DND-41 (cell line): ENCODE measurements at regions not wholly inside any gene's neighbourhood (a gene's known extent, or its start where the extent isn't known, plus 50 kb on each side); places are given as distances from the start of the nearest gene placed in this dataset.

Experiments
- ATAC-seq: fragments of 200-7000 bp; cut with Tn5 transposase; 3 replicates; pipeline ENCODE4 v1.9.1; 2021; ENCODE audit warnings: low read depth; ENCODE audit not compliant: insufficient read depth
- DNase-seq: peaks from one replicate; pipeline ENCODE4 v3.0.0-alpha.2; 2020
- H2AFZ ChIP-seq: 2 replicates; pipeline ENCODE4 v1.6.0; 2012; ENCODE audit warnings: low read depth, low read length
- H3K27ac ChIP-seq: 2 replicates; pipeline ENCODE4 v1.5.1; 2012; ENCODE audit warnings: low read length, inconsistent platforms
- H3K27me3 ChIP-seq: fragments of 200-600 bp; sonication (generic); 2 replicates; pipeline ENCODE4 v1.6.0; 2012; ENCODE audit warnings: low read length, mild to moderate bottlenecking, inconsistent platforms; ENCODE audit not compliant: insufficient read depth, poor library complexity
- H3K36me3 ChIP-seq: 2 replicates; pipeline ENCODE4 v1.5.1; 2012; ENCODE audit warnings: low read length, inconsistent platforms; ENCODE audit not compliant: insufficient read depth
- H3K4me1 ChIP-seq: 2 replicates; pipeline ENCODE4 v1.5.1; 2012; ENCODE audit warnings: mild to moderate bottlenecking, low read length; ENCODE audit not compliant: insufficient read depth
- H3K4me2 ChIP-seq: 2 replicates; pipeline ENCODE4 v1.6.0; 2012; ENCODE audit warnings: mild to moderate bottlenecking, moderate library complexity, low read length, inconsistent platforms; ENCODE audit not compliant: insufficient read depth
- H3K4me3 ChIP-seq, 2 experiments: fragments of 200-600 bp in 1 of 2; shearing (Covaris generic) in 1 of 2; 2 replicates each; pipeline ENCODE4 v1.5.1; 2012 to 2016; ENCODE audit warnings: inconsistent platforms in 2 of 2, low read length in 2 of 2, mild to moderate bottlenecking in 2 of 2, low read depth in 1 of 2, moderate library complexity in 1 of 2
- H3K79me2 ChIP-seq: 2 replicates; pipeline ENCODE4 v1.6.0; 2012; ENCODE audit warnings: low read length, inconsistent platforms; ENCODE audit not compliant: insufficient read depth
- H3K9ac ChIP-seq: 2 replicates; pipeline ENCODE4 v1.6.0; 2012; ENCODE audit warnings: low read depth, mild to moderate bottlenecking, inconsistent platforms, low read length, moderate library complexity
- H3K9me3 ChIP-seq: 2 replicates; pipeline ENCODE4 v1.5.1; 2012; ENCODE audit warnings: low read length, moderate library complexity, mild to moderate bottlenecking, inconsistent platforms; ENCODE audit not compliant: insufficient read depth, severe bottlenecking
- H4K20me1 ChIP-seq: 2 replicates; pipeline ENCODE4 v1.6.0; 2012; ENCODE audit warnings: low read length; ENCODE audit not compliant: insufficient read depth
- CTCF ChIP-seq: IDR thresholded peaks from 2 replicates; pipeline ENCODE4 v1.5.1; 2012; ENCODE audit warnings: borderline replicate concordance, low read length, moderate library complexity, mild to moderate bottlenecking; ENCODE audit not compliant: poor library complexity, severe bottlenecking; ENCODE audit errors: extremely low read depth
- EZH2 ChIP-seq: IDR thresholded peaks from 3 replicates; pipeline ENCODE4 v1.6.1; 2012; ENCODE audit warnings: borderline replicate concordance, low read depth, mild to moderate bottlenecking, moderate library complexity, low read length, inconsistent platforms; ENCODE audit not compliant: severe bottlenecking

GRCh38 chr15:81080996-81081395 is 53.1 kb upstream of the CFAP161 start:
- H4K20me1 ChIP-seq, result no peaks in the 10 kb centered on the region
- no peak overlapping the region for H3K4me3 ChIP-seq
- no peak overlapping the region for H3K4me2 ChIP-seq
- no peaks in the 10 kb centered on the region for H3K9me3 ChIP-seq
- H2AFZ ChIP-seq, result no peak overlapping the region
- no peaks in the 10 kb centered on the region for H3K27me3 ChIP-seq
- H3K4me1 ChIP-seq, result peaks cover 5% of the 10 kb centered on the region; the same call in 1 of the 2 replicates
- TF ChIP-seq CTCF (no peak), EZH2 (no peak)
- DNase-seq (no peak), ATAC-seq (no peak)
- no peak overlapping the region for H3K27ac ChIP-seq
- H3K79me2 ChIP-seq, result no peaks in the 10 kb centered on the region
- no peaks in the 10 kb centered on the region for H3K36me3 ChIP-seq
- no peak overlapping the region for H3K9ac ChIP-seq

GRCh38 chr15:81083201-81083600 is 50.9 kb upstream of the CFAP161 start:
- no peak overlapping the region for H3K27ac ChIP-seq
- H3K27me3 ChIP-seq, result no peaks in the 10 kb centered on the region
- no peaks in the 10 kb centered on the region for H3K36me3 ChIP-seq
- no peak overlapping the region for H2AFZ ChIP-seq
- no peak overlapping the region for H3K9ac ChIP-seq
- TF ChIP-seq CTCF, result no peak
- no peak for DNase-seq
- no peaks in the 10 kb centered on the region for H4K20me1 ChIP-seq
- no peaks in the 10 kb centered on the region for H3K9me3 ChIP-seq
- H3K4me2 ChIP-seq, result no peak overlapping the region
- H3K4me3 ChIP-seq, result no peak overlapping the region
- ATAC-seq, result no peak
- no peaks in the 10 kb centered on the region for H3K79me2 ChIP-seq
- H3K4me1 ChIP-seq, result no peaks in the 10 kb centered on the region
